GM19238 (cell line): ENCODE measurements at regions not wholly inside any gene's neighbourhood (a gene's known extent, or its start where the extent isn't known, plus 50 kb on each side); places are given as distances from the start of the nearest gene placed in this dataset.

Experiments used
- DNase-seq: peaks from one replicate; pipeline ENCODE4 v3.0.0; 2011; ENCODE audit warnings: low spot score; ENCODE audit not compliant: insufficient read length

GRCh38 chr14:104341532-104342434 lies 203.4 kb downstream of the KIF26A start:
- DNase-seq = no peak

GRCh38 chr14:104342435-104343293 lies 204.3 kb downstream of the KIF26A start:
- no peak for DNase-seq

GRCh38 chr14:104343294-104343625 lies 204.9 kb downstream of the KIF26A start:
- DNase-seq = no peak

- no peak for DNase-seq
Measured at GRCh38 chr14:104343690-104344640, 205.6 kb downstream of the KIF26A start.

GRCh38 chr14:104344818-104345620 lies 206.6 kb downstream of the KIF26A start:
- DNase-seq = no peak

GRCh38 chr14:104345621-104346462 lies 207.5 kb downstream of the KIF26A start:
- DNase-seq = no peak

GRCh38 chr14:104346608-104347007 lies 208.2 kb downstream of the KIF26A start:
- no peak for DNase-seq

- DNase-seq = no peak
Measured at GRCh38 chr14:104348741-104349140, 210.4 kb downstream of the KIF26A start.

- DNase-seq = no peak
Measured at GRCh38 chr14:104349950-104350349, 211.6 kb downstream of the KIF26A start.

- no peak for DNase-seq
Measured at GRCh38 chr14:104350463-104351185, 212.2 kb downstream of the KIF26A start.

GRCh38 chr14:104351849-104352492 lies 213.6 kb downstream of the KIF26A start:
- DNase-seq = no peak

- no peak for DNase-seq
Measured at GRCh38 chr14:104352493-104353220, 214.3 kb downstream of the KIF26A start.

GRCh38 chr14:104353221-104353920 lies 215.0 kb downstream of the KIF26A start:
- DNase-seq = no peak

GRCh38 chr14:104353921-104354701 lies 215.7 kb downstream of the KIF26A start:
- DNase-seq = no peak

GRCh38 chr14:104355101-104356019 lies 217.0 kb downstream of the KIF26A start:
- no peak for DNase-seq
